Right atrium auricular region (tissue), 2 donors: ENCODE measurements at regions not wholly inside any gene's neighbourhood (a gene's known extent, or its start where the extent isn't known, plus 50 kb on each side); places are given as distances from the start of the nearest gene placed in this dataset.
"Not testable (repeated sequence)": the region's sequence is repeated elsewhere in the genome, so short reads cannot be mapped to it uniquely, and the experiment has no call there.

Experiments
- DNase-seq: peaks from one replicate; pipeline ENCODE4 v3.0.0-alpha.2; 2019; ENCODE audit warnings: low spot score
- H3K27ac ChIP-seq, 2 donors: fragments of 200-600 bp; sonication (generic); 1 replicate in 1 of 2; 2 replicates in 1 of 2; pipeline ENCODE4 v1.5.1; 2016 to 2019
- H3K27me3 ChIP-seq, 2 donors: fragments of 200-600 bp; sonication (generic); one replicate each; pipeline versions ENCODE4 v1.5.1 to v1.6.0; 2017 to 2019
- H3K36me3 ChIP-seq: fragments of 200-600 bp; sonication (generic); one replicate; pipeline ENCODE4 v1.5.1; 2016
- H3K4me1 ChIP-seq, 2 donors: fragments of 200-600 bp; sonication (generic); one replicate each; pipeline versions ENCODE4 v1.5.1 to v1.6.0; 2017 to 2019
- H3K4me3 ChIP-seq, 2 donors: fragments of 200-600 bp; sonication (generic); 1 replicate in 1 of 2; 2 replicates in 1 of 2; pipeline ENCODE4 v1.5.1; 2017 to 2019; ENCODE audit warnings: mild to moderate bottlenecking in 1 of 2, moderate library complexity in 1 of 2
- H3K9me3 ChIP-seq, 2 donors: fragments of 200-600 bp; sonication (generic); one replicate each; pipeline ENCODE4 v1.5.1; 2019
- TF ChIP-seq, protein P1 (sequence below), 2 donors: fragments of 200-600 bp; sonication (generic); IDR thresholded peaks; one replicate each; pipeline ENCODE4 v1.5.1; 2019; ENCODE audit warnings: antibody characterized with exemption in 2 of 2

DNA sequence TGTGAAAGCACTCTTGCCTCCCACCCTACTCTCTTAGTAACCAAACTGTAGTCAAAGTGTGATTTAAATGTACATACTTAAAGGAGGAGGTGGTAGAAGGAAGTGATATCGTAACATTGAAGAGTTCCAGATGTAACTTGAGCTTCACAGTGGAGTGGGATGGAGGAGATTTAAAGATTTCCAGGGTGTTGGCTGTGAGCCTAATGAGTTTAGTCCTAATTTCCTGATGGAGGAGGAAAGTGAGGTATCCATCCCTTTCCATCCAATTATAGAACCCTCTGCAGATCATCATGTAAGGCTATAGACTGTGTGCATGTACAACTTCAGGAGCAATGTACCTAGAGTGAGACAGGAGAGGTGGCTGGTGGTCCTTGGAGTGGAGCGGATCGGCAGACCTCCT lies 1163.9 kb upstream of the SEMA6A start:
- DNase-seq, result no peak
- H3K4me3 ChIP-seq, result no peak overlapping the region
- H3K4me1 ChIP-seq, result peaks cover 0 to 4% of the 10 kb centered on the region in 2 donors
- TF ChIP-seq, protein P1, sequence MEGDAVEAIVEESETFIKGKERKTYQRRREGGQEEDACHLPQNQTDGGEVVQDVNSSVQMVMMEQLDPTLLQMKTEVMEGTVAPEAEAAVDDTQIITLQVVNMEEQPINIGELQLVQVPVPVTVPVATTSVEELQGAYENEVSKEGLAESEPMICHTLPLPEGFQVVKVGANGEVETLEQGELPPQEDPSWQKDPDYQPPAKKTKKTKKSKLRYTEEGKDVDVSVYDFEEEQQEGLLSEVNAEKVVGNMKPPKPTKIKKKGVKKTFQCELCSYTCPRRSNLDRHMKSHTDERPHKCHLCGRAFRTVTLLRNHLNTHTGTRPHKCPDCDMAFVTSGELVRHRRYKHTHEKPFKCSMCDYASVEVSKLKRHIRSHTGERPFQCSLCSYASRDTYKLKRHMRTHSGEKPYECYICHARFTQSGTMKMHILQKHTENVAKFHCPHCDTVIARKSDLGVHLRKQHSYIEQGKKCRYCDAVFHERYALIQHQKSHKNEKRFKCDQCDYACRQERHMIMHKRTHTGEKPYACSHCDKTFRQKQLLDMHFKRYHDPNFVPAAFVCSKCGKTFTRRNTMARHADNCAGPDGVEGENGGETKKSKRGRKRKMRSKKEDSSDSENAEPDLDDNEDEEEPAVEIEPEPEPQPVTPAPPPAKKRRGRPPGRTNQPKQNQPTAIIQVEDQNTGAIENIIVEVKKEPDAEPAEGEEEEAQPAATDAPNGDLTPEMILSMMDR (IDR thresholded peaks at IDR 0.05), result no peak
- H3K9me3 ChIP-seq, result no peaks in the 10 kb centered on the region
- H3K27me3 ChIP-seq, result no peaks in the 10 kb centered on the region
- no peak overlapping the region for H3K27ac ChIP-seq
- H3K36me3 ChIP-seq, result no peaks in the 10 kb centered on the region

DNA sequence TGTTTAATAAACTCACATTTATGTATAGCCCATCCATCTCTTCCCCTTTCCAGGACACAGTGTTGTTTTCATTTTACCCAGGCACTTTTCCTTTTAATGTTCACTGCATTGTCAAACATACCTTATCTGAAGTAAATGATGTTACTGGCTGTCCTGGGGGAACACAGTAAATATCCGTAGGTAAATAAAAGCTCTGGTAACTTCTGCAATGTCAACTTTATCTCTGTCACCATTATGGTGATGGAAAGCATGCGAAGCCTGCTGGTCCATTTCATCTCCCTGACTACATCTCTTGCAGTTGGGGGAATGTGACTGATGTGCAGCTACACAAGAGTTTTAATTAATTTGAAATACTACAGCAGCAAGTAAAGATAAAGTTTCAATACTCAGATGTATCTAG lies 1162.1 kb upstream of the SEMA6A start:
- no peak for DNase-seq
- Histone ChIP-seq H3K36me3 (no peaks in the 10 kb centered on the region), H3K9me3 (no peaks in the 10 kb centered on the region), H3K4me1 (peaks cover 0 to 1% of the 10 kb centered on the region in 2 donors), H3K27ac (no peak overlapping the region), H3K27me3 (no peaks in the 10 kb centered on the region), H3K4me3 (no peak overlapping the region)
- TF ChIP-seq, protein P1 (IDR thresholded peaks at IDR 0.05), result no peak

DNA sequence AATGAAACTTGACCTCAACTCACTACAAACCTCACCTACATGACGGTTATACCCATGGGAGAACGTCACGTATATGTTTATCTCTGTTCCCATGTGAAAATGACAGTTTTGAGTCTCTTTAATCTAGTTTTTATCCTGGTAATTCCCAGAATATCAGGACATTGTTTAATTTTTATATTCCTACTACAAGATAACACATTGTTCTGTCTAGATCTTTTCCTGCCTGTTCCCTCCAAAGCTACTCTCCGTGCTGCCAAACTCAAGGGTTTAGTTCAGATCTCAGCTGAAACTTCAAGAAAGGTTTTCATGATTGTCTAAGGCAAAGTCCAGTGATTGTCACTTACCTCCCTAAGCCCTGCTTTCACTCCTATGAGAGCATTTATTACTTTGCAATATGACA lies 1159.4 kb upstream of the SEMA6A start:
- Histone ChIP-seq H3K4me3 (no peak overlapping the region), H3K27me3 (no peaks in the 10 kb centered on the region), H3K27ac (no peak overlapping the region), H3K36me3 (no peaks in the 10 kb centered on the region), H3K9me3 (no peaks in the 10 kb centered on the region), H3K4me1 (no peaks in the 10 kb centered on the region)
- DNase-seq, result no peak
- TF ChIP-seq, protein P1 (IDR thresholded peaks at IDR 0.05), result no peak

DNA sequence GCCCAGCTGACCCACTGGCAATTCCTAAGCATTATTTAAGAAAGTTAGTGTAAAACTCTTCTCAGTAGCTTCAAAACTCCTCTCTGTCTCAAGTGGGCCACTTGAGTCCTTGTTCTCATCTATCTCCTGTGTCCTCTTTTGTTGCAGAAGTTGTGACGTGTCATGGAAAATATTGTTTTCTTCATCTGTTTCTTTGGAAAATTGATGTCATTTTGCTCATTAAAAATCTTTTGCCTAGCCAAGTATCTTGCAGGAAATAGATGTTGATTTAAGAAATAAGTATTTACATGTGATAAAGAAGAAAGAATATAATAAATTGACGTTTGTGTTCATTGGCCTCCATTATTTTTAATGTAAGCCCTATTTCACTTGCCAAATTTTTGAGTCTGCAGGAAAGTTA lies 1158.4 kb upstream of the SEMA6A start:
- Histone ChIP-seq H3K36me3 (no peaks in the 10 kb centered on the region), H3K27me3 (no peaks in the 10 kb centered on the region), H3K4me1 (no peaks in the 10 kb centered on the region), H3K9me3 (no peaks in the 10 kb centered on the region), H3K4me3 (no peak overlapping the region), H3K27ac (no peak overlapping the region)
- TF ChIP-seq, protein P1 (IDR thresholded peaks at IDR 0.05), result no peak
- DNase-seq, result no peak

DNA sequence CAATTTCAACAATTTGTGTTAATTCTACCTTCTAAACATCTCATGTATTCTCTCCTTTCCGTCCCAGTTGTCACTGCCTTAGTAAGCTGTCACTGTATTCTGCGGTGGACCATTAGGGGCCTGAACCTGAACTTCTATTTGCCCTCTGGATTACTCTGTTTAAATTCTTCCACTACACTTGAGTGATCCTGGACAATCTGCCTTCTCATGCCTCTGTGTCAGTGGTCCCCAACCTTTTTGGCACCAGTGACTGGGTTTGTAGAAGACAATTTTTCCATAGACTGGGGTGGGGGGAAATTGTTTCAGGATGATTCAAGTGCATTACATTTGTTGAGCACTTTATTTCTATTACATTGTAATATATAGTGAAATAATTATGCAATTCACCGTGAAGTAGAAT lies 1157.6 kb upstream of the SEMA6A start:
- Histone ChIP-seq H3K4me3 (no peak overlapping the region), H3K27ac (no peak overlapping the region), H3K9me3 (no peaks in the 10 kb centered on the region), H3K27me3 (no peaks in the 10 kb centered on the region), H3K4me1 (no peaks in the 10 kb centered on the region), H3K36me3 (no peaks in the 10 kb centered on the region)
- TF ChIP-seq, protein P1 (IDR thresholded peaks at IDR 0.05), result no peak
- DNase-seq, result no peak

DNA sequence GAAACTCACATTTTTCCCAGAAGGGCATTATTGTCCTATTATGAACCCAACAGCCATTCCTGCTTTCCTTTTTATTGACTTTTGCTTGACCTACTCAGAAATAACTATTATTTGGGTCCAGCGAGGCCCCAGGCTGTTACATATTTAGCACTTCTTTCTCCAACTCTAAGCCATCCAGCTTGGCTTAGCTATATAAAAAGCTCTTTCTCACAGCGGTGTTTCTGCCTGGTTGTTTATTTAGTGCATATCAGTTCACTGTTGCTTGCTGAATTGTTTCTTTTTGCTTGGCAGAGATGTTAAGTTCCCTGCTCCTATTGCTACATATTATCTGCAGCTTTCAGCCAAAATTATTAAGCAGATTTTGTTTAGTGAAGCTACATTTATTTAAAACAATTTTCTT lies 1156.8 kb upstream of the SEMA6A start:
- TF ChIP-seq, protein P1 (IDR thresholded peaks at IDR 0.05), result no peak
- Histone ChIP-seq H3K4me1 (no peaks in the 10 kb centered on the region), H3K27me3 (no peaks in the 10 kb centered on the region), H3K9me3 (no peaks in the 10 kb centered on the region), H3K4me3 (no peak overlapping the region), H3K27ac (no peak overlapping the region), H3K36me3 (no peaks in the 10 kb centered on the region)
- no peak for DNase-seq

DNA sequence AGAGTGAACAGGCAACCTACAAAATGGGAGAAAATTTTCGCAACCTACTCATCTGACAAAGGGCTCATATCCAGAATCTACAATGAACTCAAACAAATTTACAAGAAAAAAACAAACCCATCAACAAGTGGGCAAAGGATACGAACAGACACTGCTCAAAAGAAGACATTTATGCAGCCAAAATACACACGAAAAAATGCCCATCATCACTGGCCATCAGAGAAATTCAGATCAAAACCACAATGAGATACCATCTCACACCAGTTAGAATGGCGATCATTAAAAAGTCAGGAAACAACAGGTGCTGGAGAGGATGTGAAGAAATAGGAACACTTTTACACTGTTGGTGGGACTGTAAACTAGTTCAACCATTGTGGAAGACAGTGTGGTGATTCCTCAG lies 1146.2 kb upstream of the SEMA6A start:
- not testable (repeated sequence) for DNase-seq, H3K36me3 ChIP-seq, H3K4me1 ChIP-seq

More for the DNA sequence above, 1146.2 kb upstream of the SEMA6A start:
- H3K27ac ChIP-seq, H3K4me3 ChIP-seq, H3K9me3 ChIP-seq, H3K27me3 ChIP-seq: not testable (repeated sequence)
